ENCODE measurements at regions not wholly inside any gene's neighbourhood (a gene's known extent, or its start where the extent isn't known, plus 50 kb on each side); places are given as distances from the start of the nearest gene placed in this dataset.
"Not testable (repeated sequence)": the region's sequence is repeated elsewhere in the genome, so short reads cannot be mapped to it uniquely, and the experiment has no call there.

DNA sequence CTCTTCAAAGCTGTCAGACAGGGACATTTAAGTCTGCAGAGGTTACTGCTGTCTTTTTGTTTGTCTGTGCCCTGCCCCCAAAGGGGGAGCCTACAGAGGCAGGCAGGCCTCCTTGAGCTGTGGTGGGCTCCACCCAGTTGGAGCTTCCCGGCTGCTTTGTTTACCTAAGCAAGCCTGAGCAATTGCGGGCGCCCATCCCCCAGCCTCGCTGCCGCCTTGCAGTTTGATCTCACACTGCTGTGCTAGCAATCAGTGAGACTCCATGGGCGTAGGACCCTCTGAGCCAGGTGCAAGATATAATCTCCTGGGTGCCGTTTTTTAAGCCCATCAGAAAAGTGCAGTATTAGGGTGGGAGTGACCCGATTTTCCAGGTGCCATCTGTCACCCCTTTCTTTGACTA lies 582.6 kb upstream of the TPK1 start:
- TF ChIP-seq, protein P1, sequence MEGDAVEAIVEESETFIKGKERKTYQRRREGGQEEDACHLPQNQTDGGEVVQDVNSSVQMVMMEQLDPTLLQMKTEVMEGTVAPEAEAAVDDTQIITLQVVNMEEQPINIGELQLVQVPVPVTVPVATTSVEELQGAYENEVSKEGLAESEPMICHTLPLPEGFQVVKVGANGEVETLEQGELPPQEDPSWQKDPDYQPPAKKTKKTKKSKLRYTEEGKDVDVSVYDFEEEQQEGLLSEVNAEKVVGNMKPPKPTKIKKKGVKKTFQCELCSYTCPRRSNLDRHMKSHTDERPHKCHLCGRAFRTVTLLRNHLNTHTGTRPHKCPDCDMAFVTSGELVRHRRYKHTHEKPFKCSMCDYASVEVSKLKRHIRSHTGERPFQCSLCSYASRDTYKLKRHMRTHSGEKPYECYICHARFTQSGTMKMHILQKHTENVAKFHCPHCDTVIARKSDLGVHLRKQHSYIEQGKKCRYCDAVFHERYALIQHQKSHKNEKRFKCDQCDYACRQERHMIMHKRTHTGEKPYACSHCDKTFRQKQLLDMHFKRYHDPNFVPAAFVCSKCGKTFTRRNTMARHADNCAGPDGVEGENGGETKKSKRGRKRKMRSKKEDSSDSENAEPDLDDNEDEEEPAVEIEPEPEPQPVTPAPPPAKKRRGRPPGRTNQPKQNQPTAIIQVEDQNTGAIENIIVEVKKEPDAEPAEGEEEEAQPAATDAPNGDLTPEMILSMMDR (optimal IDR thresholded peaks at IDR 0.05 in 1 of 3, IDR thresholded peaks at IDR 0.05 in 1 of 3, conservative IDR thresholded peaks at IDR 0.05 in 1 of 3; ENCODE audit: extremely low read depth in 1 of 3, insufficient read depth in 2 of 3, low read length in 3 of 3): not testable (repeated sequence)
- TF ChIP-seq EZH2 (IDR thresholded peaks at IDR 0.05; ENCODE audit: low read length): not testable (repeated sequence)

Data from keratinocyte (primary cell).